T-helper 9 cell (primary cell): ENCODE measurements at regions not wholly inside any gene's neighbourhood (a gene's known extent, or its start where the extent isn't known, plus 50 kb on each side); places are given as distances from the start of the nearest gene placed in this dataset.

Source experiments
- DNase-seq: peaks from one replicate; pipeline ENCODE4 v3.0.0-alpha.2; 2020

- no peak for DNase-seq
Measured at GRCh38 chr19:29439021-29439420, 86.8 kb upstream of the VSTM2B start.

- DNase-seq, result no peak
Measured at GRCh38 chr19:29439688-29440550, 85.9 kb upstream of the VSTM2B start.

- no peak for DNase-seq
Measured at GRCh38 chr19:29442094-29442493, 83.7 kb upstream of the VSTM2B start.

- no peak for DNase-seq
Measured at GRCh38 chr19:29442910-29443309, 82.9 kb upstream of the VSTM2B start.

- DNase-seq, result no peak
Measured at GRCh38 chr19:29445246-29445645, 80.5 kb upstream of the VSTM2B start.

- DNase-seq, result no peak
Measured at GRCh38 chr19:29446361-29446760, 79.4 kb upstream of the VSTM2B start.

- DNase-seq, result no peak
Measured at GRCh38 chr19:29448046-29448445, 77.7 kb upstream of the VSTM2B start.

GRCh38 chr19:29449371-29449770 is 76.4 kb upstream of the VSTM2B start:
- no peak for DNase-seq

- DNase-seq, result no peak
Measured at GRCh38 chr19:29450306-29450705, 75.5 kb upstream of the VSTM2B start.

- no peak for DNase-seq
Measured at GRCh38 chr19:29450812-29451211, 75.0 kb upstream of the VSTM2B start.

GRCh38 chr19:29454109-29454508 is 71.7 kb upstream of the VSTM2B start:
- DNase-seq, result no peak

- no peak for DNase-seq
Measured at GRCh38 chr19:29457413-29457812, 68.4 kb upstream of the VSTM2B start.

- no peak for DNase-seq
Measured at GRCh38 chr19:29467824-29468401, 57.9 kb upstream of the VSTM2B start.

GRCh38 chr19:29475469-29475868 is 50.3 kb upstream of the VSTM2B start:
- DNase-seq, result no peak
